ENCODE measurements at regions not wholly inside any gene's neighbourhood (a gene's known extent, or its start where the extent isn't known, plus 50 kb on each side); places are given as distances from the start of the nearest gene placed in this dataset.
"Not testable (repeated sequence)": the region's sequence is repeated elsewhere in the genome, so short reads cannot be mapped to it uniquely, and the experiment has no call there.

- in situ Hi-C loops (cut with HindIII; ENCODE audit: low pct_ligation_motif_present, low pct_unique_long_range_greater_than_20kb, low sequenced_read_pairs) = no loop called here
- DNase-seq = no peak
Observed at GRCh38 chr1:104248385-104248784, 498.7 kb downstream of the AMY1C start.

GRCh38 chr1:104259481-104259880 is 509.8 kb downstream of the AMY1C start:
- in situ Hi-C loops (cut with HindIII; ENCODE audit: low pct_ligation_motif_present, low pct_unique_long_range_greater_than_20kb, low sequenced_read_pairs) = no loop called here
- no peak for DNase-seq

GRCh38 chr1:104263110-104263509 is 513.4 kb downstream of the AMY1C start:
- DNase-seq; in situ Hi-C loops (cut with HindIII; ENCODE audit: low pct_ligation_motif_present, low pct_unique_long_range_greater_than_20kb, low sequenced_read_pairs): not testable (repeated sequence)

GRCh38 chr1:104264521-104264920 is 514.8 kb downstream of the AMY1C start:
- in situ Hi-C loops (cut with HindIII; ENCODE audit: low pct_ligation_motif_present, low pct_unique_long_range_greater_than_20kb, low sequenced_read_pairs) = no loop called here
- DNase-seq = no peak

GRCh38 chr1:104265163-104265562 is 515.5 kb downstream of the AMY1C start:
- no peak for DNase-seq
- in situ Hi-C loops (cut with HindIII; ENCODE audit: low pct_ligation_motif_present, low pct_unique_long_range_greater_than_20kb, low sequenced_read_pairs) = no loop called here

GRCh38 chr1:104266612-104267011 is 516.9 kb downstream of the AMY1C start:
- DNase-seq = no peak

GRCh38 chr1:104288322-104288721 is 538.6 kb downstream of the AMY1C start:
- in situ Hi-C loops (cut with HindIII; ENCODE audit: low pct_ligation_motif_present, low pct_unique_long_range_greater_than_20kb, low sequenced_read_pairs); DNase-seq: not testable (repeated sequence)

More at GRCh38 chr1:104266612-104267011, 516.9 kb downstream of the AMY1C start:
- in situ Hi-C loops (cut with HindIII; ENCODE audit: low pct_ligation_motif_present, low pct_unique_long_range_greater_than_20kb, low sequenced_read_pairs) = no loop called here

- in situ Hi-C loops (cut with HindIII; ENCODE audit: low pct_ligation_motif_present, low pct_unique_long_range_greater_than_20kb, low sequenced_read_pairs) = no loop called here
- DNase-seq = no peak
Observed at GRCh38 chr1:104291156-104291555, 541.5 kb downstream of the AMY1C start.

GRCh38 chr1:104294259-104294658 is 544.6 kb downstream of the AMY1C start:
- no peak for DNase-seq
- in situ Hi-C loops (cut with HindIII; ENCODE audit: low pct_ligation_motif_present, low pct_unique_long_range_greater_than_20kb, low sequenced_read_pairs) = no loop called here

- DNase-seq = no peak
- in situ Hi-C loops (cut with HindIII; ENCODE audit: low pct_ligation_motif_present, low pct_unique_long_range_greater_than_20kb, low sequenced_read_pairs) = no loop called here
Observed at GRCh38 chr1:104295511-104295910, 545.8 kb downstream of the AMY1C start.

GRCh38 chr1:104309673-104310072 is 560.0 kb downstream of the AMY1C start:
- in situ Hi-C loops (cut with HindIII; ENCODE audit: low pct_ligation_motif_present, low pct_unique_long_range_greater_than_20kb, low sequenced_read_pairs) = no loop called here
- DNase-seq = no peak

- no peak for DNase-seq
- in situ Hi-C loops (cut with HindIII; ENCODE audit: low pct_ligation_motif_present, low pct_unique_long_range_greater_than_20kb, low sequenced_read_pairs) = no loop called here
Observed at GRCh38 chr1:104315823-104316222, 566.1 kb downstream of the AMY1C start.

GRCh38 chr1:104322131-104322530 is 572.4 kb downstream of the AMY1C start:
- no peak for DNase-seq
- in situ Hi-C loops (cut with HindIII; ENCODE audit: low pct_ligation_motif_present, low pct_unique_long_range_greater_than_20kb, low sequenced_read_pairs) = no loop called here

- DNase-seq = no peak
- in situ Hi-C loops (cut with HindIII; ENCODE audit: low pct_ligation_motif_present, low pct_unique_long_range_greater_than_20kb, low sequenced_read_pairs) = no loop called here
Observed at GRCh38 chr1:104329278-104329677, 579.6 kb downstream of the AMY1C start.

GRCh38 chr1:104331763-104332162 is 582.1 kb downstream of the AMY1C start:
- DNase-seq = no peak
- in situ Hi-C loops (cut with HindIII; ENCODE audit: low pct_ligation_motif_present, low pct_unique_long_range_greater_than_20kb, low sequenced_read_pairs) = no loop called here

GRCh38 chr1:104337927-104338326 is 588.2 kb downstream of the AMY1C start:
- DNase-seq; in situ Hi-C loops (cut with HindIII; ENCODE audit: low pct_ligation_motif_present, low pct_unique_long_range_greater_than_20kb, low sequenced_read_pairs): not testable (repeated sequence)

GRCh38 chr1:104341944-104342343 is 592.2 kb downstream of the AMY1C start:
- in situ Hi-C loops (cut with HindIII; ENCODE audit: low pct_ligation_motif_present, low pct_unique_long_range_greater_than_20kb, low sequenced_read_pairs) = no loop called here
- no peak for DNase-seq

- in situ Hi-C loops (cut with HindIII; ENCODE audit: low pct_ligation_motif_present, low pct_unique_long_range_greater_than_20kb, low sequenced_read_pairs) = no loop called here
- no peak for DNase-seq
Observed at GRCh38 chr1:104348277-104348676, 598.6 kb downstream of the AMY1C start.

GRCh38 chr1:104353580-104353979 is 603.9 kb downstream of the AMY1C start:
- no peak for DNase-seq
- in situ Hi-C loops (cut with HindIII; ENCODE audit: low pct_ligation_motif_present, low pct_unique_long_range_greater_than_20kb, low sequenced_read_pairs) = no loop called here

GRCh38 chr1:104358086-104358485 is 608.4 kb downstream of the AMY1C start:
- in situ Hi-C loops (cut with HindIII; ENCODE audit: low pct_ligation_motif_present, low pct_unique_long_range_greater_than_20kb, low sequenced_read_pairs) = no loop called here
- DNase-seq = no peak

- in situ Hi-C loops (cut with HindIII; ENCODE audit: low pct_ligation_motif_present, low pct_unique_long_range_greater_than_20kb, low sequenced_read_pairs) = no loop called here
- no peak for DNase-seq
Observed at GRCh38 chr1:104358621-104359020, 608.9 kb downstream of the AMY1C start.

All from ACHN (cell line).